Right lobe of liver (tissue), 6 donors: ENCODE measurements at regions not wholly inside any gene's neighbourhood (a gene's known extent, or its start where the extent isn't known, plus 50 kb on each side); places are given as distances from the start of the nearest gene placed in this dataset.

Source experiments
- ATAC-seq, 4 donors: fragments of 200-7000 bp; cut with Tn5 transposase; one replicate each; pipeline ENCODE4 v1.9.1; 2020; ENCODE audit warnings: mild to moderate bottlenecking in 4 of 4, moderate library complexity in 4 of 4
- DNase-seq, 3 donors: peaks; one replicate each; pipeline ENCODE4 v3.0.0-alpha.2; 2020
- H3K27ac ChIP-seq, 3 donors: fragments of 200-600 bp; one replicate each; pipeline ENCODE4 v1.8.0; 2022
- H3K27me3 ChIP-seq, 2 donors: fragments of 200-600 bp; one replicate each; pipeline ENCODE4 v1.8.0; 2022
- H3K36me3 ChIP-seq, 4 donors: fragments of 200-600 bp; sonication (generic) in 1 of 4; one replicate each; pipeline versions ENCODE4 v1.5.1 to v1.8.0; 2017 to 2022; ENCODE audit warnings: control low read depth in 1 of 4
- H3K4me1 ChIP-seq, 4 donors: fragments of 200-600 bp; sonication (generic) in 1 of 4; one replicate each; pipeline versions ENCODE4 v1.5.1 to v1.8.0; 2017 to 2022; ENCODE audit warnings: control low read depth in 1 of 4
- H3K4me3 ChIP-seq, 3 donors: fragments of 200-600 bp; one replicate each; pipeline ENCODE4 v1.8.0; 2022
- H3K9me3 ChIP-seq, 4 donors: fragments of 200-600 bp; sonication (generic) in 1 of 4; one replicate each; pipeline versions ENCODE4 v1.5.1 to v1.8.0; 2017 to 2022; ENCODE audit warnings: control low read depth in 1 of 4
- POLR2A ChIP-seq: fragments of 450-650 bp; IDR thresholded peaks from one replicate; pipeline ENCODE4 v1.6.1; 2017; ENCODE audit warnings: antibody characterized with exemption, mild to moderate bottlenecking
- WGBS: methylation state at CpG from one replicate; pipeline ENCODE4 v1.1.6; 2018; ENCODE audit warnings: low coverage, low lambda C conversion rate; ENCODE audit not compliant: insufficient coverage; ENCODE audit errors: missing lambda C conversion rate; 5-methylcytosine and 5-hydroxymethylcytosine counted together
- intact Hi-C, 2 donors: fragments of 100-400 bp; cut with DNase I; formaldehyde crosslinking; loops; one replicate each; pipeline versions ENCODE4 v1.11.2 to v1.14.1; 2022
- TF ChIP-seq, protein P1 (sequence below), 4 donors: fragments of 200-600 bp in 3 of 4; fragments of 450-650 bp in 1 of 4; IDR thresholded peaks; one replicate each; pipeline versions ENCODE4 v1.5.1 to v1.8.0; 2016 to 2022; ENCODE audit warnings: antibody characterized with exemption in 4 of 4, mild to moderate bottlenecking in 2 of 4
- donor health status: DM: no; HTN: yes; CAD: no.
- donor health status: DM: no; HTN: no; CAD: no.
- donor health status: DM: no; HTN: no; CAD: no.
- donor health status: DM: no; HTN: yes; CAD: no.
- donor health status: DM: no; HTN: yes; CAD: no.

DNA sequence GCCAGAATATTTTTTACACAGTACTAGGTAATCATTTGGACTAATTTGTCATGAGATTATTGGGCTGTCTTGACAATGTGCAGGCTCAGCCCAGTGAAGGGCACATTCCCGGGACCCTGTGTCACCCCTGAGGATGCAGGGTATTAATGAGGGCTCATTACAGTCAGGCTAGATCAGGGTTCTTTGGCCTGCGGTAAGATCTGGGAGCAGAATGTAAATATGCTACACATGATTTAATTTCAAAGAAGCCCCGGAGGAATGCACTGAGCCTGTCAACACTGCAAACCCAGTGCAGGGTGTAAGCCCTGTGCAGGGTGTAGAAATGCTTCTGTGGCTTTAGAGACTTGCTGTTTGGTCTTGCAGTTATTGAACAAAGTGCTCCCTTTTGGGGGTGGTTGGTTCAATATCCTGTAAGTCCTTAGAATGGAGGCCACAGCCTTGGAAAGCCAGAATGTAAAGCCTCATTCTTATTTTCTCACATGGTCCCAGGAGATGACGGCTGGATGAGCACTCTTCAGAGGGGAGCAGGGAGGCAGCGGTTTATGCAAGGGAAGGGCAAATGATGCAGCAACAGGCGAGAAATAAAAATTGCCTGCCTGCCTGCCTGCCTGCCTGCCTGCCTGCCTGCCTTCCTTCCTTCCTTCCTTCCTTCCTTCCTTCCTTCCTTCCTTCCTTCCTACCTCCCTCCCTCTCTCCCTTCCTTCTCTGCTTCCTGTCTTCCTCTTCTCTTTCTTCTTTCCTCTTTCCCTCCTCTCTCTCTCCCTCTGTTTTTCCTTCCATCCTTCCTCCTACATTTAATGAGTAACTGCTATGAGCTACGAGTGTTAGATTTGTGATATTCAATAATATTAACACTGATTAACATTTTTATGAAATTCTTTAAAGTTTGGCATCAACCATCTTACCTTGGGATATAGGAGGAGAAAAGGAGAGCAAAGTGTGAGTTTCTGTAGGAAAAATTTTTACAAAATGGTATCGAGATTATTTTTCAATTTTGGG, 148.8 kb downstream of the VAPA start:
- Histone ChIP-seq H3K4me1 (no peaks in the 10 kb centered on the region), H3K9me3 (no peaks in the 10 kb centered on the region), H3K27ac (no peak overlapping the region), H3K4me3 (no peak overlapping the region), H3K36me3 (no peaks in the 10 kb centered on the region), H3K27me3 (no peaks in the 10 kb centered on the region)
- DNase-seq (no peak), ATAC-seq (peak in 1 of 4 donors; percentile 18)
- intact Hi-C loops: no loop called here
- no peak for TF ChIP-seq POLR2A
- TF ChIP-seq, protein P1, sequence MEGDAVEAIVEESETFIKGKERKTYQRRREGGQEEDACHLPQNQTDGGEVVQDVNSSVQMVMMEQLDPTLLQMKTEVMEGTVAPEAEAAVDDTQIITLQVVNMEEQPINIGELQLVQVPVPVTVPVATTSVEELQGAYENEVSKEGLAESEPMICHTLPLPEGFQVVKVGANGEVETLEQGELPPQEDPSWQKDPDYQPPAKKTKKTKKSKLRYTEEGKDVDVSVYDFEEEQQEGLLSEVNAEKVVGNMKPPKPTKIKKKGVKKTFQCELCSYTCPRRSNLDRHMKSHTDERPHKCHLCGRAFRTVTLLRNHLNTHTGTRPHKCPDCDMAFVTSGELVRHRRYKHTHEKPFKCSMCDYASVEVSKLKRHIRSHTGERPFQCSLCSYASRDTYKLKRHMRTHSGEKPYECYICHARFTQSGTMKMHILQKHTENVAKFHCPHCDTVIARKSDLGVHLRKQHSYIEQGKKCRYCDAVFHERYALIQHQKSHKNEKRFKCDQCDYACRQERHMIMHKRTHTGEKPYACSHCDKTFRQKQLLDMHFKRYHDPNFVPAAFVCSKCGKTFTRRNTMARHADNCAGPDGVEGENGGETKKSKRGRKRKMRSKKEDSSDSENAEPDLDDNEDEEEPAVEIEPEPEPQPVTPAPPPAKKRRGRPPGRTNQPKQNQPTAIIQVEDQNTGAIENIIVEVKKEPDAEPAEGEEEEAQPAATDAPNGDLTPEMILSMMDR (IDR thresholded peaks at IDR 0.05): no peak
- 46% methylated on average over 6 of the region's 8 CpGs for WGBS

DNA sequence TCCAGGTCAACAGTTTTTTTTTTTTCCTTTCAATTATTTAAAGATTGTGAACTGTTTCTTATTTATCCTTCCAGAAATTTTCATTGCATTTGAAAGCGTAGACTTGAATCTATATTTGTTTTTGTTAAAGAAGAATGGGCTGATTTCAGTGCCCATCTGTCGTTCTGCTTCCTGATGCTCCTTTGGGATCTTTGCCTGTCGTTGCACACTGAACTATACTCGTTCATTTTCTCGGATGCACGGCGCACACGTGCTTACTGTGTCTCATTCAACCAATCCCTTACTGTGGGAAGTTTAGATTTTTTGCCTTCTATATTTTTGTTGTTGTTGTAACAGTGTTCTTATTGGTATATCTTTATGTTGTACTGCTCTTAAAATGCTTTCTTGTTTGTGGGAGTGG, 149.7 kb downstream of the VAPA start:
- no peak for TF ChIP-seq POLR2A
- TF ChIP-seq, protein P1 (IDR thresholded peaks at IDR 0.05): no peak
- H3K27me3 ChIP-seq: no peaks in the 10 kb centered on the region
- no peaks in the 10 kb centered on the region for H3K4me1 ChIP-seq
- ATAC-seq: no peak
- no peaks in the 10 kb centered on the region for H3K36me3 ChIP-seq
- no peak for DNase-seq
- no peak overlapping the region for H3K27ac ChIP-seq
- intact Hi-C loops: no loop called here
- WGBS: 76% methylated on average over 8 of the region's 8 CpGs
- no peaks in the 10 kb centered on the region for H3K9me3 ChIP-seq
- H3K4me3 ChIP-seq: no peak overlapping the region

DNA sequence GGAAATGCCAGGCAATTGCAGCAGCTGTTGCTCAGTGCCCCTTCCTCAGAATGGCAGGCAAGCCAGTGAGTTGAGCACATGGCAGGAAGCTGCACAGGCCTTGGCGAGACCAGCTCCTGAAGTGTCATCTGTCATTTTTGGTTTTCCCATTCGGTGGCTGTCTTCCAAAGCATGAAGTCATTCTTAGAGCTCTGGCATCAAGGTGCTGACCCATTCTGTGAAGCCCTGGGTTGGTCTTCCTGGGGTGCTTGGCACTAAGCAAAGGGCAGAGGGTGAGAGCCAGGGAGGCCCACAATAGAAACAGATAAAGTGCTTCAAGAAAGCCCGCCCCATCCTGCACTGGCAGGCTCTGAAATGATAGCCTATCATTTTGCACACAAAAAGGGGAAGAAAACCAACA, 150.5 kb downstream of the VAPA start:
- no peak for ATAC-seq
- no peak for DNase-seq
- H3K4me1 ChIP-seq: no peaks in the 10 kb centered on the region
- 82% methylated on average over 3 of the region's 3 CpGs for WGBS
- TF ChIP-seq POLR2A: no peak
- TF ChIP-seq, protein P1 (IDR thresholded peaks at IDR 0.05): no peak
- intact Hi-C loops: no loop called here
- no peaks in the 10 kb centered on the region for H3K27me3 ChIP-seq
- H3K4me3 ChIP-seq: no peak overlapping the region
- H3K27ac ChIP-seq: no peak overlapping the region
- no peaks in the 10 kb centered on the region for H3K36me3 ChIP-seq
- no peaks in the 10 kb centered on the region for H3K9me3 ChIP-seq

DNA sequence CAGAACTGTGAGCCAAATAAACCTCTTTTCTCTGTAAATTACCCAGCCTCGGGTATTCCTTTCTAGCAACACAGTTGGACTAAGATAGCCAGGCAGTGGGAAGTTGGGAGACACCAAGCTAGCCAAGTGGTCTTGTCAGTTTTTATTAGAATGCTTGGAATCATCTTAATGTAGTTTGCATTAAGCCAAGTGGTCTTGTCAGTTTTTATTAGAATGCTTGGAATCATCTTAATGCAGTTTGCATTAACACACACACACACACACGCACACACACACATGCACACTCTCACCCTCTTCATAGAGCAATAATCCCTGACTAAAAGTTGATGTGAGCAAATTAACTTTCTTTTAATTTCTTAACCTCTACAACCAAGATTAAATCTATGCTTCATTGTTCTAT, 151.5 kb downstream of the VAPA start:
- Histone ChIP-seq H3K27me3 (no peaks in the 10 kb centered on the region), H3K4me3 (no peak overlapping the region), H3K9me3 (no peaks in the 10 kb centered on the region), H3K36me3 (no peaks in the 10 kb centered on the region), H3K27ac (no peak overlapping the region), H3K4me1 (no peaks in the 10 kb centered on the region)
- TF ChIP-seq, protein P1 (IDR thresholded peaks at IDR 0.05): no peak
- TF ChIP-seq POLR2A: no peak
- ATAC-seq (no peak), DNase-seq (no peak)
- WGBS: 86% methylated on average over 2 of the region's 2 CpGs
- intact Hi-C loops: no loop called here
